ENCODE measurements at regions not wholly inside any gene's neighbourhood (a gene's known extent, or its start where the extent isn't known, plus 50 kb on each side); places are given as distances from the start of the nearest gene placed in this dataset.
"Not testable (repeated sequence)": the region's sequence is repeated elsewhere in the genome, so short reads cannot be mapped to it uniquely, and the experiment has no call there.

DNA sequence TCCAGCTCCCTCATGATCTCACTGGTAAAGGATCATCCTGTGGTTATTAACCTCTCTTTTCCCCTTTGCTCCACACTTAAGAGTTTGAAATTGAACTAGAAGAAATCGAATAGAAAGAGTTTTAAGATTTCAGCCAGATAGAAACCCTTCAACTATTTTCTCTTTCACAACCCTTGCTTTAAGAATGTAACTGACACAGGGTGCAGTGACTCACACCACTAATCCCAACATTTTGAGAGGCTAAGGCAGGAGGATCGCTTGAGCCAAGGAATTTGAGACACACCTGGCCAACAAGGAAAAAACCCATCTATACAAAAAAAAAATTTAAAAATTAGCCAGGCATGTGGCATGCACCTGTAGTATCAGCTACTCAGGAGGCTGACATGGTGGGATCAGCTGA lies 150.7 kb upstream of the NLGN4Y start:
- DNase-seq, result no peak
- no peaks in the 10 kb centered on the region for H3K4me1 ChIP-seq
- no peak overlapping the region for H3K4me3 ChIP-seq
- H3K27me3 ChIP-seq (replicated peaks in 1 of 7), result no peaks in the 10 kb centered on the region
- H3K9me3 ChIP-seq, result no peaks in the 10 kb centered on the region
- intact Hi-C loops (cut with DNase I; ENCODE audit: low total_unique reads), result no loop called here
- WGBS, 5 donors, result 77 to 86% (median 85%) methylated on average over 2 of the region's 2 CpGs; no CpG with 5 or more reads in 2 of the 5 donors
- H3K36me3 ChIP-seq, result no peaks in the 10 kb centered on the region
- H3K27ac ChIP-seq, result no peak overlapping the region
- TF ChIP-seq POLR2AphosphoS5 (IDR thresholded peaks at IDR 0.05) (no peak), POLR2A (IDR thresholded peaks at IDR 0.05) (no peak)
- TF ChIP-seq, protein P1, sequence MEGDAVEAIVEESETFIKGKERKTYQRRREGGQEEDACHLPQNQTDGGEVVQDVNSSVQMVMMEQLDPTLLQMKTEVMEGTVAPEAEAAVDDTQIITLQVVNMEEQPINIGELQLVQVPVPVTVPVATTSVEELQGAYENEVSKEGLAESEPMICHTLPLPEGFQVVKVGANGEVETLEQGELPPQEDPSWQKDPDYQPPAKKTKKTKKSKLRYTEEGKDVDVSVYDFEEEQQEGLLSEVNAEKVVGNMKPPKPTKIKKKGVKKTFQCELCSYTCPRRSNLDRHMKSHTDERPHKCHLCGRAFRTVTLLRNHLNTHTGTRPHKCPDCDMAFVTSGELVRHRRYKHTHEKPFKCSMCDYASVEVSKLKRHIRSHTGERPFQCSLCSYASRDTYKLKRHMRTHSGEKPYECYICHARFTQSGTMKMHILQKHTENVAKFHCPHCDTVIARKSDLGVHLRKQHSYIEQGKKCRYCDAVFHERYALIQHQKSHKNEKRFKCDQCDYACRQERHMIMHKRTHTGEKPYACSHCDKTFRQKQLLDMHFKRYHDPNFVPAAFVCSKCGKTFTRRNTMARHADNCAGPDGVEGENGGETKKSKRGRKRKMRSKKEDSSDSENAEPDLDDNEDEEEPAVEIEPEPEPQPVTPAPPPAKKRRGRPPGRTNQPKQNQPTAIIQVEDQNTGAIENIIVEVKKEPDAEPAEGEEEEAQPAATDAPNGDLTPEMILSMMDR (IDR thresholded peaks at IDR 0.05 in 8 of 11, conservative IDR thresholded peaks at IDR 0.05 in 3 of 11), result no peak

DNA sequence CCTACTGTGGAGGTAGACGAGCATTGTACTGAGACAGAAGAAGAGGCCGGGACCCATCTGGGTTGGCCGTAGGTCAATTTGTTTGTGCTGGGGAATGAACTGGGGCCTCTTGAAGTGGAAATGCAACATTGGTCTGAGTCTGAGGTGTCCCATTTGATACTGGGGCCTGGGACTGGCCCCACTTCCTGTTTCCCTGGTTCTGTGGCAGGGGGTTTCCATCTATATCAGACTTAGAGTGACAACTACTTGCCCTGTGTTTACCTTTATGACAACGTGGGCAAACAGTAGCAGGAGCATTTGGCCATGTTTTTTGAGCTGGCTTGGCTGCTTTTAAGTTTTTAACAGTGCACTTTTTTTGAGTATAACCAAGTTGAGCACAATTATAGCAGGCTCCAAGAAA lies 146.1 kb upstream of the NLGN4Y start:
- H3K27me3 ChIP-seq (replicated peaks in 1 of 7), result no peaks in the 10 kb centered on the region
- TF ChIP-seq, protein P1 (IDR thresholded peaks at IDR 0.05 in 8 of 11, conservative IDR thresholded peaks at IDR 0.05 in 3 of 11), result no peak
- TF ChIP-seq POLR2AphosphoS5 (IDR thresholded peaks at IDR 0.05), result no peak
- no peak for TF ChIP-seq POLR2A (IDR thresholded peaks at IDR 0.05)
- WGBS, 5 donors, result 50 to 63% (median 62%) methylated on average over 4 of the region's 4 CpGs; no CpG with 5 or more reads in 2 of the 5 donors
- no peaks in the 10 kb centered on the region for H3K36me3 ChIP-seq
- no peak overlapping the region for H3K27ac ChIP-seq
- H3K9me3 ChIP-seq, result no peaks in the 10 kb centered on the region
- intact Hi-C loops (cut with DNase I; ENCODE audit: low total_unique reads), result no loop called here
- DNase-seq, result no peak
- H3K4me3 ChIP-seq, result no peak overlapping the region
- H3K4me1 ChIP-seq, result no peaks in the 10 kb centered on the region

DNA sequence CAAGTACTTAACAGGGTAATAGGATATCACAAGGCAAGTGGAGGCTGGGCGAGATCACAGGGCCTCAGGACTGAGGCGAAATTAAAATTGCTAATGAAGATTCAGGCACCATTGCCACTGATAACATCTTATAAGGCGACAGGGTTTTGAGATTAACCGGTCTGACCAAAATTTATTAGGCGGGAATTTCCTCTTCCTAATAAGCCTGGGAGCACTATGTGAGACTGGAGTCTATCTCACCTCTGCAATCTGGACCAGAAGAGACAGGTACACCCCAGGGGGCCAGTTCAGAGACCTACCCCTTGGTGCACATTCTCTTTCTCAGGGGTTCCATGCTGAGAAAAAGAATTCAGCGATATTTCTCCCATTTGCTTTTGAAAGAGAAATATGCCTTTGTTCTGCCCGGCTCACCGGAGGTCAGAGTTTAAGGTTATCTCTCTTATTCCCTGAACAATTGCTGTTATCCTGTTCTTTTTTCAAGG lies 113.7 kb upstream of the NLGN4Y start:
- H3K27ac ChIP-seq; H3K4me3 ChIP-seq; H3K9me3 ChIP-seq; H3K4me1 ChIP-seq; H3K27me3 ChIP-seq (replicated peaks in 1 of 7); DNase-seq; H3K36me3 ChIP-seq; intact Hi-C loops (cut with DNase I; ENCODE audit: low total_unique reads): not testable (repeated sequence)
- WGBS, 5 donors, result 26 to 40% (median 39%) methylated on average over 7 to 8 of the region's 8 CpGs; no CpG with 5 or more reads in 2 of the 5 donors

DNA sequence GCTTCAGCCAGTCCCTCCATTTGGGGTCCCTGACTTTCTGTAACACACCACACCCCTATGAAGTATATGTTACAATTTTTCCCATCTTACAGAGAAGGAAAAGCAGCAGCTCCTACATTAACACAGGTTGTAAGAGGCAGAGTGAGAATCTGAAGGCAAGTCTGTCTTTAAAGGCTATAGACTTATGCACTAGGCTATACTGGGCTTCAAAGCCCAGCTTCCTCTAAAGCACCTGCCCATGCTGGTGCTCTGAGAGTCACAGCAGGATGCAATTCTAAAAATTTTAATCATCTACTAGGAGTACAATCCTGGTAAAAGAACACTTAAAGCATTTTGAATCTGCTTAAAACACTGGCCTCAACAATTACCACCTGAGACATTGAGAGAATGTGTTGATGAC lies 113.0 kb upstream of the NLGN4Y start:
- Histone ChIP-seq H3K27ac (no peak overlapping the region), H3K4me1 (no peaks in the 10 kb centered on the region), H3K36me3 (no peaks in the 10 kb centered on the region), H3K27me3 (replicated peaks in 1 of 7) (no peaks in the 10 kb centered on the region), H3K4me3 (no peak overlapping the region), H3K9me3 (no peaks in the 10 kb centered on the region)
- DNase-seq, result no peak
- intact Hi-C loops (cut with DNase I; ENCODE audit: low total_unique reads), result no loop called here
- TF ChIP-seq, protein P1 (IDR thresholded peaks at IDR 0.05 in 8 of 11, conservative IDR thresholded peaks at IDR 0.05 in 3 of 11), result no peak
- TF ChIP-seq POLR2AphosphoS5 (IDR thresholded peaks at IDR 0.05) (no peak), POLR2A (IDR thresholded peaks at IDR 0.05) (no peak)

DNA sequence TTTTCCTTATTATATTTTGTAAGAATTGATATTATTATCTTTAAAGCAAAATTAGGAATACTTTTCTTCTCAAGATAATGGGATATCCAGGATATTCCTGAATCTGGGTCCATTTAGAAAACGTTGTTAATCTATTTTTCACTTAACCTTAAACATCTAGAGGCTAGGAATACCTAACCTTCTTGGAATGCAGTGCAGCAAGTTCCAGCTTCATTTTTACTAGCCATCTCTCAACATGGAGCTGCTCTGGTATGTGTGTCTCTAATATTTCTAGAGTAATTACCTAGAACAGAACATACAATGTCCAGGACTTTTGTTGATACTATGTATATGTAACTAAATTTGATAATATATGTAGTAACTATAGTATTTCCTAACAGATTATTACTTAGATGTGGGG lies 87.8 kb upstream of the NLGN4Y start:
- TF ChIP-seq POLR2AphosphoS5 (IDR thresholded peaks at IDR 0.05) (no peak), POLR2A (IDR thresholded peaks at IDR 0.05) (no peak)
- TF ChIP-seq, protein P1 (IDR thresholded peaks at IDR 0.05 in 8 of 11, conservative IDR thresholded peaks at IDR 0.05 in 3 of 11), result no peak
- H3K27me3 ChIP-seq (replicated peaks in 1 of 7), result no peaks in the 10 kb centered on the region
- WGBS, 5 donors, result 41 to 63% (median 42%) methylated on average over 1 of the region's 1 CpG; no CpG with 5 or more reads in 2 of the 5 donors
- intact Hi-C loops (cut with DNase I; ENCODE audit: low total_unique reads), result no loop called here
- H3K9me3 ChIP-seq, result no peaks in the 10 kb centered on the region
- DNase-seq, result no peak
- no peak overlapping the region for H3K4me3 ChIP-seq
- no peak overlapping the region for H3K27ac ChIP-seq
- no peaks in the 10 kb centered on the region for H3K36me3 ChIP-seq
- H3K4me1 ChIP-seq, result no peaks in the 10 kb centered on the region
